ENCODE measurements at regions not wholly inside any gene's neighbourhood (a gene's known extent, or its start where the extent isn't known, plus 50 kb on each side); places are given as distances from the start of the nearest gene placed in this dataset.

- DNase-seq = no peak
- intact Hi-C loops (cut with DNase I; ENCODE audit: low total_unique reads) = no loop called here
- no peak overlapping the region for H3K4me3 ChIP-seq
- peaks cover 0 to 2% (median 0%) of the 10 kb centered on the region in 6 donors for H3K4me1 ChIP-seq
- TF ChIP-seq POLR2AphosphoS5 (IDR thresholded peaks at IDR 0.05) = no peak
- no peaks in the 10 kb centered on the region for H3K36me3 ChIP-seq
- H3K9me3 ChIP-seq = peaks cover 0 to 14% (median 10%) of the 10 kb centered on the region in 8 donors
- no peaks in the 10 kb centered on the region for H3K27me3 ChIP-seq (replicated peaks in 1 of 7)
- no peak overlapping the region for H3K27ac ChIP-seq
These were observed 66.6 kb upstream of the HS3ST1 start for GRCh38 chr4:11495291-11495690.

- no peak overlapping the region for H3K4me3 ChIP-seq
- no peaks in the 10 kb centered on the region for H3K36me3 ChIP-seq
- peaks cover 0 to 10% (median 0%) of the 10 kb centered on the region in 6 donors for H3K4me1 ChIP-seq
- 72 to 83% (median 77%) methylated on average over 3 of the region's 3 CpGs for WGBS, 5 donors
- no peak for DNase-seq
- no peak for TF ChIP-seq CTCF (IDR thresholded peaks at IDR 0.05 in 8 of 11, conservative IDR thresholded peaks at IDR 0.05 in 3 of 11)
- TF ChIP-seq POLR2AphosphoS5 (IDR thresholded peaks at IDR 0.05) = no peak
- TF ChIP-seq POLR2A (IDR thresholded peaks at IDR 0.05) = no peak
- no peak overlapping the region for H3K27ac ChIP-seq
- intact Hi-C loops (cut with DNase I; ENCODE audit: low total_unique reads) = no loop called here
- H3K9me3 ChIP-seq = peaks cover 0 to 14% (median 10%) of the 10 kb centered on the region in 8 donors
- no peaks in the 10 kb centered on the region for H3K27me3 ChIP-seq (replicated peaks in 1 of 7)
These were observed 65.5 kb upstream of the HS3ST1 start for GRCh38 chr4:11494232-11494631.

- H3K9me3 ChIP-seq = no peaks in the 10 kb centered on the region
- WGBS, 5 donors = 81 to 89% (median 84%) methylated on average over 3 of the region's 3 CpGs
- H3K4me3 ChIP-seq = no peak overlapping the region
- intact Hi-C loops (cut with DNase I; ENCODE audit: low total_unique reads) = no loop called here
- TF ChIP-seq POLR2A (IDR thresholded peaks at IDR 0.05) = no peak
- TF ChIP-seq POLR2AphosphoS5 (IDR thresholded peaks at IDR 0.05) = no peak
- TF ChIP-seq CTCF (IDR thresholded peaks at IDR 0.05 in 8 of 11, conservative IDR thresholded peaks at IDR 0.05 in 3 of 11) = no peak
- peaks cover 0 to 10% (median 2%) of the 10 kb centered on the region in 6 donors for H3K4me1 ChIP-seq
- DNase-seq = no peak
- no peaks in the 10 kb centered on the region for H3K27me3 ChIP-seq (replicated peaks in 1 of 7)
- peak overlapping the region in 5 of 8 donors; percentile 24 to 68 (median 54) for H3K27ac ChIP-seq
- H3K36me3 ChIP-seq = no peaks in the 10 kb centered on the region
These were observed 60.9 kb upstream of the HS3ST1 start for GRCh38 chr4:11489453-11490083.

- H3K27ac ChIP-seq = peak overlapping the region in 4 of 8 donors; percentile 52 to 68 (median 55)
- H3K4me3 ChIP-seq = no peak overlapping the region
- WGBS, 5 donors = 78 to 84% (median 80%) methylated on average over 6 of the region's 6 CpGs
- no peaks in the 10 kb centered on the region for H3K9me3 ChIP-seq
- H3K27me3 ChIP-seq (replicated peaks in 1 of 7) = no peaks in the 10 kb centered on the region
- no peaks in the 10 kb centered on the region for H3K36me3 ChIP-seq
- no peak for DNase-seq
- no peak for TF ChIP-seq POLR2A (IDR thresholded peaks at IDR 0.05)
- TF ChIP-seq CTCF (IDR thresholded peaks at IDR 0.05 in 8 of 11, conservative IDR thresholded peaks at IDR 0.05 in 3 of 11) = no peak
- no peak for TF ChIP-seq POLR2AphosphoS5 (IDR thresholded peaks at IDR 0.05)
- intact Hi-C loops (cut with DNase I; ENCODE audit: low total_unique reads) = no loop called here
- peaks cover 0 to 10% (median 2%) of the 10 kb centered on the region in 6 donors for H3K4me1 ChIP-seq
These were observed 60.2 kb upstream of the HS3ST1 start for GRCh38 chr4:11488657-11489452.
